Smooth muscle cell (in vitro differentiated cells): ENCODE measurements at regions not wholly inside any gene's neighbourhood (a gene's known extent, or its start where the extent isn't known, plus 50 kb on each side); places are given as distances from the start of the nearest gene placed in this dataset.

Source experiments
- DNase-seq: peaks from one replicate; lab custom pipeline; 2025; ENCODE audit not compliant: unreplicated experiment; lab: John Stamatoyannopoulos, UW
- H2AFZ ChIP-seq: fragments of 200-600 bp; sonication (generic); 2 replicates; pipeline ENCODE4 v1.6.0; 2016; ENCODE audit warnings: antibody characterized with exemption, low read depth, mild to moderate bottlenecking
- H3F3A ChIP-seq: fragments of 200-600 bp; sonication (generic); 2 replicates; pipeline ENCODE4 v1.6.0; 2017; ENCODE audit warnings: antibody characterized with exemption, low read depth
- H3K27ac ChIP-seq: fragments of 200-600 bp; sonication (generic); 2 replicates; pipeline ENCODE4 v1.5.1; 2016; ENCODE audit warnings: low read depth, mild to moderate bottlenecking
- H3K27me3 ChIP-seq: fragments of 200-600 bp; sonication (generic); 2 replicates; pipeline ENCODE4 v1.6.1; 2016; ENCODE audit warnings: low read depth, mild to moderate bottlenecking
- H3K36me3 ChIP-seq: fragments of 200-600 bp; sonication (generic); 2 replicates; pipeline ENCODE4 v1.5.1; 2016; ENCODE audit warnings: low read depth
- H3K4me1 ChIP-seq: fragments of 200-600 bp; sonication (generic); 2 replicates; pipeline ENCODE4 v1.5.1; 2016; ENCODE audit warnings: low read depth
- H3K4me2 ChIP-seq: fragments of 200-600 bp; sonication (generic); 2 replicates; pipeline ENCODE4 v1.6.0; 2016; ENCODE audit warnings: mild to moderate bottlenecking
- H3K4me3 ChIP-seq: fragments of 200-600 bp; sonication (generic); 2 replicates; pipeline ENCODE4 v1.5.1; 2016; ENCODE audit warnings: mild to moderate bottlenecking
- H3K79me2 ChIP-seq: fragments of 200-600 bp; sonication (generic); 2 replicates; pipeline ENCODE4 v1.6.0; 2016; ENCODE audit warnings: low read depth, mild to moderate bottlenecking
- H3K9ac ChIP-seq: fragments of 200-600 bp; sonication (generic); 2 replicates; pipeline ENCODE4 v1.6.0; 2016; ENCODE audit warnings: low read depth
- H3K9me3 ChIP-seq: fragments of 200-600 bp; sonication (generic); replicated peaks from 2 replicates; pipeline ENCODE4 v1.5.1; 2016; ENCODE audit warnings: low read depth
- H4K20me1 ChIP-seq: fragments of 200-600 bp; sonication (generic); 2 replicates; pipeline ENCODE4 v1.6.0; 2016; ENCODE audit warnings: low read depth
- CTCF ChIP-seq: fragments of 200-600 bp; sonication (generic); IDR thresholded peaks from 2 replicates; pipeline ENCODE4 v1.5.1; 2017; ENCODE audit warnings: borderline replicate concordance, mild to moderate bottlenecking, antibody characterized with exemption; ENCODE audit not compliant: insufficient read depth, poor library complexity, severe bottlenecking
- WGBS: methylation state at CpG from one replicate; pipeline ENCODE4 v1.1.7; 2016; ENCODE audit warnings: low lambda C conversion rate; 5-methylcytosine and 5-hydroxymethylcytosine counted together

DNA sequence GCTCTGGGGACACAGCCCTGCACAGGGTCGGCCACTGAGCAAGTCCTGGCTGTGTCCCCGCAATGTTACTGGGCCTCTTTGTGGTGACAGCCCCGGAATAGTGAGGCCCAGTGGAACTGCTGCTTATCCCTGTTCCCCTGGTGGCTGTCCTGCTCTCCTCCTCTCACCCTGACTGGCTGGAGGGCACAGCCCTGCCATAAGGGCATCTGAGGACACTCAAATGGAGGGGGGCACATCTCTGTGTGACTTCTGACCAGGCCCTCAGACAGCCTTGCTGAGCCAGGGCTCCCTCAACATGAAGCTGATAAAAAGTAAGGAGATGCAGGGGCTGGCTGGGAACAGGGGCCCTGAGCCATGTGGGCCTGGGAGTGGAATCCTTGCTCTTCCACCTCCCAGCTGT is 127.4 kb upstream of the ATP2B2 start:
- H3K4me1 ChIP-seq, result no peaks in the 10 kb centered on the region
- no peaks in the 10 kb centered on the region for H4K20me1 ChIP-seq
- WGBS, result 87% methylated on average over 3 of the region's 3 CpGs
- no peaks in the 10 kb centered on the region for H3K36me3 ChIP-seq
- H3K9ac ChIP-seq, result no peak overlapping the region
- no peak overlapping the region for H3K27ac ChIP-seq
- H3K4me2 ChIP-seq, result no peak overlapping the region
- H3K27me3 ChIP-seq, result no peaks in the 10 kb centered on the region
- no peaks in the 10 kb centered on the region for H3K9me3 ChIP-seq
- H3K4me3 ChIP-seq, result no peak overlapping the region
- DNase-seq, result no peak
- TF ChIP-seq CTCF, result no peak
- no peaks in the 10 kb centered on the region for H3K79me2 ChIP-seq
- H2AFZ ChIP-seq, result no peak overlapping the region
- no peaks in the 10 kb centered on the region for H3F3A ChIP-seq

DNA sequence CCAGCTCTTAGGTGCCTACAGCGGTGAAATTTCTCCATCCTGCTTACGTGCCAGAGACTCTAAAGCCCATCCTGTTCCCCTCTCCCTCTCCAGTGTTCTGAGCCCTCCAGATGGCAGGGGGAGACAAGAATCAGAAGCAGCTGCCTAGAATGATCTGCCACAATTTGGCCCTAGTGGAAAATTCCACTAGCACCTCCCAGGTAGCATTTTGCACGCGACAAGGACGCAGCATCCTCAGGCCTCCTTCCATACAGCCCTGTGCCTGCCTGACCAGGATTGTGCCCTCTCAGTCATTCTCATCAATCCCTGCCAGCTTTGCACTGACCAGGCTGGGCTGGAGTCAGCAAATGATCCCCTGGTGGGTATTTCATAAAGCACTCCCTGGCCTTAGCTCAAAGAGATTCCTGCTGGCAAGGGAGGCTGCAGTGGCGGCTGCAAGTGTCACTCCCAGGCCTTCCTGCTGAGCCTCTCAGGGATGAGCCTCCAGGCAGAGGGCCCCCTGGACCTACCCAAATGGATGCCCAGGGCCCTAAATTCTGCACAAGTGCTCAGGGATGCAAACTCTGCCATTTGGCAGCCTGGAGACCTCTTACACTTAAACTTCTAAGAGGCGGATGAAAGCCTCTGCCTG is 130.2 kb upstream of the ATP2B2 start:
- no peak overlapping the region for H2AFZ ChIP-seq
- no peaks in the 10 kb centered on the region for H3K27me3 ChIP-seq
- H3K4me1 ChIP-seq, result no peaks in the 10 kb centered on the region
- TF ChIP-seq CTCF, result no peak
- H3K79me2 ChIP-seq, result no peaks in the 10 kb centered on the region
- WGBS, result 89% methylated on average over 7 of the region's 7 CpGs
- H3K4me2 ChIP-seq, result no peak overlapping the region
- H3K4me3 ChIP-seq, result no peak overlapping the region
- no peak overlapping the region for H3K9ac ChIP-seq
- no peak for DNase-seq
- H3F3A ChIP-seq, result no peaks in the 10 kb centered on the region
- H3K9me3 ChIP-seq, result no peaks in the 10 kb centered on the region
- no peaks in the 10 kb centered on the region for H4K20me1 ChIP-seq
- no peak overlapping the region for H3K27ac ChIP-seq
- no peaks in the 10 kb centered on the region for H3K36me3 ChIP-seq

- no peak for TF ChIP-seq CTCF
These were observed 132.0 kb upstream of the ATP2B2 start for GRCh38 chr3:10637342-10637741.

GRCh38 chr3:10638466-10638865 is 133.1 kb upstream of the ATP2B2 start:
- Histone ChIP-seq H3K36me3 (no peaks in the 10 kb centered on the region), H3K9ac (no peak overlapping the region), H3K27me3 (peaks cover 3% of the 10 kb centered on the region), H3K79me2 (no peaks in the 10 kb centered on the region), H2AFZ (no peak overlapping the region), H3K27ac (no peak overlapping the region), H3K4me3 (no peak overlapping the region), H3K4me2 (no peak overlapping the region), H4K20me1 (no peaks in the 10 kb centered on the region), H3F3A (no peaks in the 10 kb centered on the region), H3K9me3 (no peaks in the 10 kb centered on the region), H3K4me1 (no peaks in the 10 kb centered on the region)
- no peak for TF ChIP-seq CTCF
- no peak for DNase-seq

More at GRCh38 chr3:10637342-10637741, 132.0 kb upstream of the ATP2B2 start:
- H3K27ac ChIP-seq, result no peak overlapping the region
- H3K4me2 ChIP-seq, result no peak overlapping the region
- H3K4me1 ChIP-seq, result no peaks in the 10 kb centered on the region
- H3F3A ChIP-seq, result no peaks in the 10 kb centered on the region
- peaks cover 3% of the 10 kb centered on the region for H3K27me3 ChIP-seq
- no peak overlapping the region for H3K4me3 ChIP-seq
- no peaks in the 10 kb centered on the region for H4K20me1 ChIP-seq
- H3K9ac ChIP-seq, result no peak overlapping the region
- no peaks in the 10 kb centered on the region for H3K9me3 ChIP-seq
- H3K79me2 ChIP-seq, result no peaks in the 10 kb centered on the region
- DNase-seq, result no peak
- H3K36me3 ChIP-seq, result no peaks in the 10 kb centered on the region
- no peak overlapping the region for H2AFZ ChIP-seq
